ENCODE measurements at regions not wholly inside any gene's neighbourhood (a gene's known extent, or its start where the extent isn't known, plus 50 kb on each side); places are given as distances from the start of the nearest gene placed in this dataset.

- no peak for DNase-seq (ENCODE audit: low read depth)
Measured at GRCh38 chr9:115615821-115616665, 498.1 kb upstream of the TNC start.

GRCh38 chr9:115616666-115617239 is 498.8 kb upstream of the TNC start:
- no peak for DNase-seq (ENCODE audit: low read depth)

DNA sequence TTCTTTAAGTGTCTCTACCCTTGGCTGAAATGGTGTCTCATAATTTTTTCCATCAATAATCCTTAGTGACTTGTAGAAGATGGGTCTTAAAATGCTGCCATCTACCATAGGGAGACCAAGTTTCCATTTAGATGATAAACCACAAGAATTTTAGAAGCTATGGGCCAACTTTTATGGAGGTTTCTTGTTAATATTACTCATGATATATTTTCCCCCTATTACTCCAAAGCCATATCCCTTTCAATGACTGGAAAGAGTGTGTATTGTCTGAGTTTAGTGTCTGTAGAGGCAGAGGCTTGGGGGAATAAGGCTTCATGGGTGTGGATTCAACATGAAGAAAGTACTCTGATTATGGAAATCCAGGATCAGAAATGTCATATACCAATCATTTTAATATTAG is 507.3 kb upstream of the TNC start:
- no peak for DNase-seq (ENCODE audit: low read depth)

- DNase-seq (ENCODE audit: low read depth), result no peak
Measured at GRCh38 chr9:115625954-115626353, 508.0 kb upstream of the TNC start.

GRCh38 chr9:115627511-115627910 is 509.6 kb upstream of the TNC start:
- no peak for DNase-seq (ENCODE audit: low read depth)

GRCh38 chr9:115628426-115628825 is 510.5 kb upstream of the TNC start:
- DNase-seq (ENCODE audit: low read depth), result no peak

DNA sequence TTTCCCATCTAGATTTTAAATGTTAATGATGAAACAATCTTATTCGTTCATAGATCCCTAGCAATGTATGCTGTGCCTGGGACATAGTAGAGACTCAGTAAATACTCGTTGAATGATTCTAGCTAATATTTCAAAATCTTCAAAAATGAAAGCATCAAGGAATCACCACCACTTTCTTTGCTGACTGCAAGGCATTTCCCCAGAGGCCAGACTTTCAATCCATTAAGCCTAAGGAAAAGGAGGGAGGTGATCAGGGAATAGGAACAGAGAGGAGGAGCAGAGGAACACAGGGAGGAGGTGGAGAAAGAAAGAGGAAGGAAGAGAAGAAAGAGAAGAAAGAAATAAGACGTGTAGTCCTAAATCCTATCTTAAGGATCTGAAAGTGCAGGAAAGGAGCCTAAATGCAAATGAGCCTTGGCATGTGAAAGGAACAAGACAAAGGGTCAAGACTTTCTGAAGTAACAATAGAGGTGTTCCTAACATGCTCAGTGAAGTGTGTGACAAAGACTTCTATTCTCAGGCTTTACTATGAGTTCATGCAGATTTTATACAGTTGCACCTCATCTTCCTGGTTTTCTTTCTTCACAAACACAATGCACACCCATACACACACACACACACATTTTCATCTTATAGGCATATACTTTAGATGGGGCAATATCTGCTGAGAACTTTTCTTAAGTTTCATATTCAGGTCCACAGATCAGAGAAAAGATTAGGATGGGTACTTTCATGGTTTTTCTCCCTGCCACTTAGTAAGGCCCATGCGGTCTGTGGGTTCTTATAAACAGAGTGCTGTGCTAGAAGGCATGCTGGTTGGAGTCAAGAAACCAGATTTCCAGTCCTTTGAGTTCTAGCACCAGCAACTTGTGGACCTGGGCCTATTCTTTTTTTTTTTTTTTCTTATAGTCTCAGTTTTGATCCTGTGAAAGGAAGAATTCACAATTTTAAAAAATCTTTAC is 512.2 kb upstream of the TNC start:
- no peak for DNase-seq (ENCODE audit: low read depth)

DNA sequence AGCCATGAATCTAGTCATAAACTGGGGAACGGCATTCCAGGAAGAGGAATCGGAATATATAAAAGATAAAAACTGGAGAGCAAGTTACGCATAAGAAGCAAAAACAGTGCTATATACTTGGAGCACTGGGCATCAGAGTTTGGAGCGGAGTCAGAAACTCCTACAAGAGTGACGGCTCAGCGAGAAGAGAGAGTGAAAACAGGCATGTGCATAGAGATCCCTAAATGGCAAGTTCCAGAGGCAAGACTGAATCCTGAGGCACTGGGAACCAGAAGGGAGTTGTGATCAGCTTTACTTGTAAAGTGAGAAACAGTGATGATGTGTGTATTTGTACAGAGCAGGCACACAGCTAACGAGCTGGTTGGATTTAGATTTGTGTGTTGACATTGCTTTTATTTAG is 514.4 kb upstream of the TNC start:
- DNase-seq (ENCODE audit: low read depth), result no peak

GRCh38 chr9:115633104-115633503 is 515.1 kb upstream of the TNC start:
- no peak for DNase-seq (ENCODE audit: low read depth)

DNA sequence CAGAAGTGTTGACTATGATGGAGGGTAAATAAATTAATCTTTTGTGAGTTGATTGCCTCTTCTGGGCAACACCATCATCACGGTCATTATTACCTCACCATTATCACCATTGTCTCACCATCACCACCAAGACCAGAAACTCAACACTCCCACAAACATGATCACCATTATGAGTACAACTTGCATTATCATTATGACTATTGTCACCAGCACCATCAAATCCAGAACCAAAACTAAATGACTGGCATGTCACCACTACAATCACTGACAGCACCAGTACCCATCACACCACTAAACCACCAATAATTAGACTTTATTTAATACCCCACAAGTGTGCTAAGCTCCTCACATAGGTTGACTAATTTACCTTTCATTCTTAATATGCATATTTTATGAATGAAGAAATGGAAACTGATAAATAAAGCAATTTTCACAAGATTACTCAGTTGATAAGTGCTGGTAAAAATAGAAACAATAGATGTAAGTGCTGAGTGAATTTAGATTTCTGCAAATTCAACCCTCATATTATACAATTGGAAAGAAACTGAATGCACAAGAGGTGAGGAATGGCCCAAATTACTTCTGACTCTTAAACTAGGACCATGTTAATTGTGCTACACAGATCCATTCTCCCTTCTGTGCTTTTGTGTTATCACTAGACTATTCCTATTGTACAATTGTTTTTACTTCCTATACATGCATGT is 517.8 kb upstream of the PAPPA start:
- DNase-seq (ENCODE audit: low read depth), result no peak

GRCh38 chr9:115636596-115636995 is 517.0 kb upstream of the PAPPA start:
- no peak for DNase-seq (ENCODE audit: low read depth)

GRCh38 chr9:115637661-115638060 is 515.9 kb upstream of the PAPPA start:
- DNase-seq (ENCODE audit: low read depth), result no peak

DNA sequence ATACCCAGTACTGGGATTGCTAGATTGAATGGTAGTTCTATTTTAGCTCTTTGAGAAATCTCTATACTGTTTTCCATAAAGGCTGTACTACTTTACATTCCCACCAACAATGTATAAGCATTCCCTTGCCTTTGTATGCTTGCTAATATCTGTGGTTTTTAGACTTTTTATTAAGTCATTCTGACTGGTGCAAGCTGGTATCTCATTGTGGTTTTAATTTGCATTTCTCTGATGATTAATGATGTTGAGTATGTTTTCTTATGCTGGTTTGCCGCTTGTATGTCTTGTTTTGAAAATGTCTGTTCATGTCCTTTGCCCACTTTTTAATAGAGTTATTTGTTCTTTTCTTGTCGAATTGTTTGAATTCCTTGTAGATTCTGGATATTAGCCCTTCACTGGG is 512.7 kb upstream of the PAPPA start:
- no peak for DNase-seq (ENCODE audit: low read depth)

- DNase-seq (ENCODE audit: low read depth), result no peak
Measured at GRCh38 chr9:115642285-115642684, 511.3 kb upstream of the PAPPA start.

- no peak for DNase-seq (ENCODE audit: low read depth)
Measured at GRCh38 chr9:115643948-115644727, 509.5 kb upstream of the PAPPA start.

DNA sequence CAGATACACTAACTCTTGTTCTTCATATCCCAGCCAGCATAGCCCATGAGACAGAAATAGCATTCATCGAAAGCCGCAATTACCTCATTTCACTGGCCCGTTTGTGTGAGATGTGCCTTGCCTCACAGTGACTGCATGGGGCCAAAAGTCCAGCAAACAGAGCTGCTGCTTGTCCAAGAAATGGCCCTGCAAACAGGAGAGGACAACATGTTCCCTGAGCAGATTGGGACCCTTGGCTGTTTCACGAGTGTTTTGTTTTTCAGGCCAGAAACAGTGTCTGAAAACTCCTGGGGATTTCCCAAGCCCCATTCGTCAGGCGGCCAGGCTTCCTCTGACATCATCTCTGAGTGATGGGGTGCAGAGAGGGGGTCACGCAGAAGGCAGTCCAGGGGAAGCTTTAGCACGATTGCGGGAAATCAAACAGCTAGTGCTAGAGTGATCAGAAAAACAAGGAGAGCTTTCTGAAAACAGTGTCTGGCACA is 503.6 kb upstream of the PAPPA start:
- no peak for DNase-seq (ENCODE audit: low read depth)

GRCh38 chr9:115650768-115651167 is 502.8 kb upstream of the PAPPA start:
- no peak for DNase-seq (ENCODE audit: low read depth)

DNA sequence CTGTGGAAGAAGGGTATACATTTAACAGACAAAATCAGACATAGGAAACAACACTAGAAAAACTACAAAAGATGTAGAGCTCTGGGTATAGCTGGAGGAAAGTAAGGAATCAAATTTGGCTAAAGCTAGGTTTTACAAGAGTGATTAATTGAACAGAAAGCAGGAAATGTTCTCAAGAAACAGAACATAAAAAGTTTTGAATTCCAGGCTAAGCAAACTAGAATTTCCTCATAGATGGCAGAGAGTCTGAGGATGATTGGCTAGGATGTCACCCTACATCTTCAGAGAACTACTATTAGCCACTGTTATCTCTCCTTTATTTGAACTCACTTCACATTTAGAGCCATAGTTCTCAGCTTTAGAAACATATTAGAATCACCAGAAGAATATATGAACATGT is 502.1 kb upstream of the PAPPA start:
- no peak for DNase-seq (ENCODE audit: low read depth)

GRCh38 chr9:115653171-115653606 is 500.4 kb upstream of the PAPPA start:
- DNase-seq (ENCODE audit: low read depth), result no peak

DNA sequence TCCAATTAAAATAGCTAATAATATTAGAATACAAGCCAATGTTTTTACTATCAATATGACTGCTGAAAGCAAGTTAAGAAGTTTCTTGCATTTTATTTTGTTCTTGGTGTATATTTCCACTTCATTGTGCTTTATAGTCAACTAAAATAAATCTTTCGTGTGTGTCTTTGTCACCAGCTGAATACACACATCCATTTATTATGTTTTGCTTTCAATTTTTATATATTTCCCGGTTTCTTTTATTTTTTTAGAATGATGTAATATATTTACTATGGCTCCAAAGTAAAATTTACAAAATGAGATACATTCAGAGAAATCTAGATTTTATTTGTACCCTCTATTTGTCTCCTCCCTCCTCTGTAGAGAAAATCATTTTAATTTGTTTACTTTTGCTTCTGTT is 495.9 kb upstream of the PAPPA start:
- no peak for DNase-seq (ENCODE audit: low read depth)

- no peak for DNase-seq (ENCODE audit: low read depth)
Measured at GRCh38 chr9:115665519-115665918, 488.1 kb upstream of the PAPPA start.
